CD14-positive monocyte (primary cell): ENCODE measurements at regions not wholly inside any gene's neighbourhood (a gene's known extent, or its start where the extent isn't known, plus 50 kb on each side); places are given as distances from the start of the nearest gene placed in this dataset.

Experiments
- DNase-seq, 3 donors: peaks; one replicate each; pipeline ENCODE4 v3.0.0-alpha.2; 2011 to 2022
- H2AFZ ChIP-seq: 2 replicates; pipeline ENCODE4 v1.6.0; 2012; ENCODE audit warnings: mild to moderate bottlenecking, low read depth, low read length, inconsistent platforms; ENCODE audit not compliant: insufficient read depth, poor library complexity, severe bottlenecking
- H3K27ac ChIP-seq, 2 donors: 1 replicate in 1 of 2; 2 replicates in 1 of 2; pipeline ENCODE4 v1.5.1; 2012 to 2013; ENCODE audit warnings: low read length in 2 of 2, control low read depth in 1 of 2, inconsistent platforms in 1 of 2, low read depth in 1 of 2, mild to moderate bottlenecking in 1 of 2
- H3K27me3 ChIP-seq, 2 donors: one replicate each; pipeline versions ENCODE4 v1.6.0 to v1.6.1; 2011 to 2013; ENCODE audit warnings: low read length in 2 of 2; ENCODE audit not compliant: control insufficient read depth in 2 of 2, insufficient read depth in 2 of 2
- H3K36me3 ChIP-seq, 2 donors: replicated peaks in 1 of 2; 1 replicate in 1 of 2; 2 replicates in 1 of 2; pipeline versions ENCODE4 v1.5.1 to v1.6.1; 2012 to 2013; ENCODE audit warnings: low read length in 2 of 2, control low read depth in 1 of 2, inconsistent platforms in 1 of 2, mild to moderate bottlenecking in 1 of 2; ENCODE audit not compliant: insufficient read depth in 2 of 2, control insufficient read depth in 1 of 2
- H3K4me1 ChIP-seq, 2 donors: 1 replicate in 1 of 2; 2 replicates in 1 of 2; pipeline versions ENCODE4 v1.5.1 to v1.6.1; 2012 to 2013; ENCODE audit warnings: low read length in 2 of 2, control low read depth in 1 of 2, inconsistent platforms in 1 of 2, mild to moderate bottlenecking in 1 of 2, moderate library complexity in 1 of 2; ENCODE audit not compliant: insufficient read depth in 2 of 2, control insufficient read depth in 1 of 2
- H3K4me2 ChIP-seq: replicated peaks from 2 replicates; pipeline ENCODE3; 2012; ENCODE audit warnings: low read length, moderate library complexity, mild to moderate bottlenecking; ENCODE audit not compliant: poor library complexity, severe bottlenecking; ENCODE audit errors: extremely low read depth
- H3K4me3 ChIP-seq, 3 experiments: fragments of 200-600 bp in 1 of 3; sonication (generic) in 1 of 3; replicated peaks in 1 of 3; 1 replicate in 2 of 3; 2 replicates in 1 of 3; pipeline ENCODE4 v1.5.1; 2011 to 2013; ENCODE audit warnings: low read length in 3 of 3, mild to moderate bottlenecking in 3 of 3, control low read depth in 2 of 3, low read depth in 2 of 3, inconsistent platforms in 1 of 3, moderate library complexity in 1 of 3
- H3K79me2 ChIP-seq: 2 replicates; pipeline ENCODE4 v1.6.0; 2012; ENCODE audit warnings: mild to moderate bottlenecking, control low read depth, inconsistent platforms, low read length, moderate library complexity; ENCODE audit not compliant: insufficient read depth
- H3K9ac ChIP-seq: 2 replicates; pipeline ENCODE4 v1.6.0; 2017; ENCODE audit warnings: low read length, mild to moderate bottlenecking; ENCODE audit not compliant: insufficient read depth, poor library complexity, severe bottlenecking
- H3K9me3 ChIP-seq, 2 donors: replicated peaks in 1 of 2; 1 replicate in 1 of 2; 2 replicates in 1 of 2; pipeline versions ENCODE4 v1.5.1 to v1.6.1; 2012 to 2013; ENCODE audit warnings: low read length in 2 of 2, control low read depth in 1 of 2; ENCODE audit not compliant: control insufficient read depth in 1 of 2, insufficient read depth in 1 of 2
- H4K20me1 ChIP-seq: 2 replicates; pipeline ENCODE4 v1.6.0; 2012; ENCODE audit warnings: mild to moderate bottlenecking, low read length, control low read depth, moderate library complexity; ENCODE audit not compliant: insufficient read depth
- H3K27ac Mint-ChIP-seq, 7 donors: one replicate each; pipeline ENCODE4 v1.8.0; 2020; ENCODE audit warnings: mild to moderate bottlenecking in 7 of 7, mixed read lengths in 7 of 7, moderate library complexity in 6 of 7, inconsistent platforms in 2 of 7
- H3K27me3 Mint-ChIP-seq, 3 donors: one replicate each; pipeline ENCODE4 v1.8.0; 2021 to 2022; ENCODE audit warnings: low read depth in 3 of 3, mild to moderate bottlenecking in 3 of 3, mixed read lengths in 3 of 3, moderate library complexity in 3 of 3, inconsistent platforms in 1 of 3
- H3K36me3 Mint-ChIP-seq, 2 donors: one replicate each; pipeline ENCODE4 v1.8.0; 2020; ENCODE audit warnings: mixed read lengths in 2 of 2, inconsistent platforms in 1 of 2, mild to moderate bottlenecking in 1 of 2
- H3K4me1 Mint-ChIP-seq: one replicate; pipeline ENCODE4 v1.8.0; 2020; ENCODE audit warnings: mild to moderate bottlenecking, mixed read lengths
- H3K4me3 Mint-ChIP-seq, 2 donors: one replicate each; pipeline ENCODE4 v1.8.0; 2020; ENCODE audit warnings: mild to moderate bottlenecking in 2 of 2, mixed read lengths in 2 of 2, moderate library complexity in 1 of 2
- H3K9me3 Mint-ChIP-seq, 7 donors: one replicate each; pipeline ENCODE4 v1.8.0; 2020 to 2022; ENCODE audit warnings: mixed read lengths in 7 of 7, mild to moderate bottlenecking in 6 of 7, moderate library complexity in 6 of 7, inconsistent platforms in 2 of 7
- CTCF ChIP-seq: fragments of 200-600 bp; IDR thresholded peaks from one replicate; pipeline ENCODE4 v1.8.0; 2022; ENCODE audit warnings: antibody characterized with exemption, mild to moderate bottlenecking
- WGBS: methylation state at CpG from one replicate; pipeline ENCODE4 v1.1.5; 2013; ENCODE audit warnings: missing lambda C conversion rate; ENCODE audit not compliant: insufficient coverage; 5-methylcytosine and 5-hydroxymethylcytosine counted together
- intact Hi-C, 2 donors: fragments of 100-400 bp; cut with micrococcal nuclease; formaldehyde crosslinking; loops; one replicate each; pipeline versions ENCODE4 v1.15.0 to v1.15.1; 2023

GRCh38 chr5:39928709-39929108, 503.9 kb upstream of the DAB2 start:
- Histone ChIP-seq H3K4me1 (no peaks in the 10 kb centered on the region), H3K27ac (no peak overlapping the region), H4K20me1 (no peaks in the 10 kb centered on the region), H3K36me3 (no peaks in the 10 kb centered on the region), H2AFZ (no peak overlapping the region), H3K79me2 (no peaks in the 10 kb centered on the region), H3K9me3 (no peaks in the 10 kb centered on the region), H3K4me3 (no peak overlapping the region), H3K4me2 (no peak overlapping the region), H3K27me3 (peaks cover 0 to 2% of the 10 kb centered on the region in 2 donors), H3K9ac (no peak overlapping the region)
- intact Hi-C loops, result no loop called here
- H3K27me3 Mint-ChIP-seq, result no peaks in the 10 kb centered on the region
- no peaks in the 10 kb centered on the region for H3K4me1 Mint-ChIP-seq
- WGBS, result 97% methylated on average over 4 of the region's 6 CpGs
- TF ChIP-seq CTCF, result no peak
- peaks cover 2 to 10% (median 4%) of the 10 kb centered on the region in 7 donors for H3K9me3 Mint-ChIP-seq
- H3K27ac Mint-ChIP-seq, result no peak overlapping the region
- no peak overlapping the region for H3K4me3 Mint-ChIP-seq
- no peaks in the 10 kb centered on the region for H3K36me3 Mint-ChIP-seq
- DNase-seq, result no peak

- no CpG with 5 or more reads among the region's 1 CpG for WGBS
- Mint-ChIP-seq H3K9me3 (peaks cover 0 to 8% (median 0%) of the 10 kb centered on the region in 7 donors), H3K36me3 (no peaks in the 10 kb centered on the region), H3K4me1 (peaks cover 2% of the 10 kb centered on the region), H3K27me3 (no peaks in the 10 kb centered on the region), H3K27ac (no peak overlapping the region), H3K4me3 (no peak overlapping the region)
- no peaks in the 10 kb centered on the region for H4K20me1 ChIP-seq
- H3K4me2 ChIP-seq, result no peak overlapping the region
- no peak for TF ChIP-seq CTCF
- no peak overlapping the region for H3K4me3 ChIP-seq
- no peaks in the 10 kb centered on the region for H3K9me3 ChIP-seq
- no peak overlapping the region for H3K9ac ChIP-seq
- H3K27me3 ChIP-seq, result no peaks in the 10 kb centered on the region
- intact Hi-C loops, result no loop called here
- no peaks in the 10 kb centered on the region for H3K4me1 ChIP-seq
- no peak overlapping the region for H3K27ac ChIP-seq
- no peak for DNase-seq
- H3K36me3 ChIP-seq, result no peaks in the 10 kb centered on the region
- no peak overlapping the region for H2AFZ ChIP-seq
- H3K79me2 ChIP-seq, result no peaks in the 10 kb centered on the region
These were observed 495.1 kb upstream of the DAB2 start for GRCh38 chr5:39919876-39920275.
